ENCODE measurements at regions not wholly inside any gene's neighbourhood (a gene's known extent, or its start where the extent isn't known, plus 50 kb on each side); places are given as distances from the start of the nearest gene placed in this dataset.

DNA sequence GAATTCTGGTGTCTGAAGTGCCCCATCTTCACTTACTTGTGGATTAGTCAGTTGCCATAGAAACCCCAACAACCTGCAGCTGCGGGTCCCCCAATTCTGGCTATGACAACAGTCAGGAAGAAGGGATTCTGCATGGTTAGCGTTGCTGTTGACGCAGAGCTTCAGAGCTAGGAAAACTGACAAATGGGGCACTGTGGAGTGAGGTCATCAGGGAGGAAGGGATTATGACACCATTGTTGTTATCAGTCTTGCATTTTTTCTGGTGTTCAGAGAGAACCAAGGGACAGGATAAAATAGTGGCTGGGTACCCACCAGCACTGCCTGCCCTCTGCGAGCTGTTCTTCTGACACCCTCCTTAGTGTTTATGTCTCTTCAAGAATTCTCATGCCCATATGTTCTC lies 367.7 kb upstream of the ARRDC4 start:
- DNase-seq: no peak

DNA sequence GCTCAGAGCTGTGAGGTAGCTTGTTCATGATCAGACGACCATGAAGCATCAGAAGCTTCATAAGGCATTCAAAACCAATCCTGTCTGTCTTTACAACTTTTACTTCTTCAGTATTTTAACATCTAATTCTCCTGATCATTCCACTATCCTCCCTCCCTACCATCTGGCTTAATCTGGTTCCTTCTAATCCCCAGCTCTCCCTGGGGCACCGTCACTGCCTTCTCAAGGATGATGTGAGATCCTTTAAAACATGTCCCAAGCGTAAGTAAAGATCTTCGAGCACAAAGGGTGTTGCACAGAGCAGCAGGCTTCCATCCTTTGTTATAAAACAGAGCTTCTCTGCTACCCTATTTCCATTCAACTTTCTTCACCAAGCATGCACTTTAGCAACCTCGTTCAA lies 362.7 kb upstream of the ARRDC4 start:
- DNase-seq: no peak

DNA sequence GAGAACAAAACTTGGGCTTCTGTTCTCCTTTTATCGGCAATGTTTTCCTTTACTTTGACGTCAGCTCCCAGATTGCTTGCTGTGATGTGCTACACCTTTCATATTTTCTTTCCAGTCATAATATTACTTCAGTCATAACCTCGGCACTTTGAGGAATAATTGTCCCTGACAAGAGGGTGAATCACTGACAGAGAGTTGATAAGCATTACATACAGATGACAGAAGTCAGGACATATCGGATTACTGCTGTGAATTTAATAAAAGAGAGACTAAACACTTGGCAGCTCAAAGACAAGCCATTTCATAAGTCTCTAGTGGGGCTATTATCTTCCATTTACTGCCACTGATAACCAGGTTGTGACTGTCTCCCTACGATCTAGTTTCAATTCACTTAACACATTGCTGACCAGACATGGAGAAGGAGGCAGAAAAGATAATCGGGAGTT lies 362.1 kb upstream of the ARRDC4 start:
- no peak for DNase-seq

DNA sequence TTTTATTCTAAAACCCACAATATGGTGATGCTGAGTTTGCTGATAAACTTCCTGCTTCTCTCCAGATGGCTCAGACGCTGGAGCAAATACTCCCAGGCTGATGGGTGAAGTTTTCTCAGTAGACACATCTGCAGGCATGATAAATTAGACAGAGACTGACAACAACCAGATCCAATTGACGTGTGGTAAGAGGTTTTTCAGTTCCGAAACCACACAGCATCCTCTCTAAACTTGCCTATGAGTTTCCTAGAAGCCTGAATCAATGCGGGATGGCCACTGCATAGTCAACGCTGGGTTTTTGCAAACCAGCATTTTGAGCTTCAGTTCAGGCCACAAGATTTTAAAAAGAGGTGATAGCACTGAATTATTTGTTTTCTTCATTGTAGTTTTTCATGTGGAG lies 360.3 kb upstream of the ARRDC4 start:
- DNase-seq: no peak

DNA sequence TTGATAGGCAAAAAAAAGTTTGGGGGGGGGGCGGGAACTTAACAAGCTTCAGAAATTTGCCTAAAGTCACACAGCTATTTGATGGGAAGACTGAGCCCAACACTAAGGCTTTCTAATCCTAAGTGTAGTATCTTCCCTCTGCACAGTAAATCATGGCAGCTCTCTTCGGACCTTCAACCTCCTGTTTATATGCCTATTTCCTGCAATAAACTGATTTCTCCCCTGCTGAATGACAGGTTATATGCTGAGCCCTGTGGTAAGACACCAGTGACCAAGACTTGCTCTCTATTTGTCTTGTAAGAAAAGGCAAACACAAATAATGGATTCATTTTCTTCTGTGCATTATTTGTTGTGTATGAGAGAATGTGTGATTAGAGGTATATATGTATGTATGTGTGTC lies 355.8 kb upstream of the ARRDC4 start:
- DNase-seq: no peak

DNA sequence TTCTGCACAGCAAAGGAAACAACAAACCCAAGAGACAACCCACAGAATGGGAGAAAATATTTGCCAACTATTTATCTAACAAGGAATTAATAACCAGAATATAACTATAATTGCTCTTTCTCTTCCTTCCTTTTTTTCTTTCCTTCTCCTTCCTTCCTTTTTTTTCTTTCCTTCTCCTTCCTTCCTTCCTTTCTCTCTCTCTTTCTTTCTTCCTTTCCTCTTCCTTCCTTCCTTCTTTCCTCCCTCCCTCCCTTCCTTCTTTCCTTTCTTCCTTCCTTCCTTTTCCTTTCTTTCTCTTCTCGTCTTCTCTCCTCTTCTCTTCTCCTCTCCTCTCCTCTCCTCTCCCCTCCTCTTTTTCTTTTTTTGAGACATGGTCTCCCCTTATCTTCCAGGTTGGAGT lies 345.4 kb upstream of the ARRDC4 start:
- no peak for DNase-seq

DNA sequence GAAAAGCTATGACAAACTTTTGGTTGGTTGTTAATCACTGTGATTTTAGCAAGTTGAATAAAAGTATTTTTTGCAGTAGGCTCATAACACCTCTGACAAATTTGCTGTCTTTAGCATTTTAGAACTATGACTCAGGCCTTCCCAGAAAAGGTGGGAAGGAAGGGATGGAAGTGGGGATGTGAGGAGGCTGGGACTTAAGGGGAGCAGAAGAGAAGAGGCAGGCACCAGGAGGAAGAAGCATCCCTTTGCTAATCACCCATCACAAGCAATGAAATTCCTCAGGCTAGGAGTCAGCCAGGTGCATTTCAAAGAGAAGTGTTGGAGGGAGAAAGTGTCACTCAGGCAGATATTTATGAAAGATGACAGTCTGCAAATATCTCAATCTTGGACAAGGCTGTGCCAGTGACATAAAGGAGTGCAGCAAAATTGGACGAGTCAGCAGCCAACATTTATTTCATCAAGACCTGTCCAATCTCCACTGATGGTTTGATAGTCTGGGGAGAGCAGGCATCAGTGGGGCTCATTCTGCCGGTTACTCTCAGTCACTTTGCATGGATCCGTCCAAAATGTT lies 337.3 kb upstream of the ARRDC4 start:
- peak in 13 of 56 donors; percentile 4 to 46 (median 17) for DNase-seq

DNA sequence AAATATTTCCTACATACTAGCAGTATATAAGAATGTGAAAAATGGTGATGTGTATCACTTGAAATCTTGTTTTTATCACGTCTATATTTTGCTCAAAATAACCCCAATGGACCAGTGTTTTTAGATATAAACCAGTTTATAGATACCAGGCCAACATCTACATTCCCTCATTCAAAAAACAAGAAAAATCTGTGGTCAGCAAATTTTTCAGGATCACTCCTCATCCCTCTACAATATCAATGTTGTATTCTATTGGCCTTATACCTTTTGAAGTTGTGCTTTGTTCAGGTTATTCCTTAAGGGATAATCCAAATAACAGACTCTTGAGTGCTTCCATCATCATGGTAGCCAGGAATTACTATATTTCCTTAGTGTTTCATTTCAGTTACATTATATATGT lies 332.9 kb upstream of the ARRDC4 start:
- DNase-seq: no peak

DNA sequence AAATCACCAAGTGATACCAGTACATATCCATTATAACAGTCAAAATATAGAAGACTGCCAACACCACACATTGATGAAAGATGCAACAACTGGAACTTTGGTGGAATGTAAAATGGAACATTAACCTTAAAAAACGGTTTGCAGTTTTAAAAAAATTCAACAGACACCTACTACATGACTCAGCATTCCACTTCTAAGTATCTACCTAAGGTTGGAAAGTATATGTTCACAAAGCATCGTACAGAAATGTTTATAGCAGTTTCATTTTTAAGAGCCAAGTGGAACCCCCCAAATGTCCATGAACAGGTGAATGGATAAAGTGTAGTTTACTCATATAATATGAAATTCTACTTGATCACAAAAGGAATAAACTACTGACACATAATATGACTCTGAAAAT lies 314.7 kb upstream of the ARRDC4 start:
- DNase-seq: no peak

DNA sequence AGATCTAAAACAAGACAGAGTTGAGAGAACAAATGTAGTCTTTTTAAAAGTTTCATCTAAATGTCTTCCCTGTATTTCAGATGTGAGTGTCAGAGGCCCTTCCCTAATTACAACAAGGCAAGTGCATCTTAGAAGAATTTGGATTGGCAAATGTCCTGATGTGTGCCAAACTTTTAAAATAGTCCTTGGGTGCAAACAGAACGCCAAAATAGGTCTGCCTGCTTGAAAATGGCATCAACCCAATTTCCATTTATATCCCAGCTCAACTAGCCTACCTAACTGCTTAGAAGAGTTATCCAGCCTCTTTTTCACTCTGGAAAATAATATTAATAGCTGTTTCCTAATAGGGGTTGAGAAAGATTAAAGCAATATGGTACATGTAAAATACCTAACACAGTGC lies 311.8 kb upstream of the ARRDC4 start:
- no peak for DNase-seq

DNA sequence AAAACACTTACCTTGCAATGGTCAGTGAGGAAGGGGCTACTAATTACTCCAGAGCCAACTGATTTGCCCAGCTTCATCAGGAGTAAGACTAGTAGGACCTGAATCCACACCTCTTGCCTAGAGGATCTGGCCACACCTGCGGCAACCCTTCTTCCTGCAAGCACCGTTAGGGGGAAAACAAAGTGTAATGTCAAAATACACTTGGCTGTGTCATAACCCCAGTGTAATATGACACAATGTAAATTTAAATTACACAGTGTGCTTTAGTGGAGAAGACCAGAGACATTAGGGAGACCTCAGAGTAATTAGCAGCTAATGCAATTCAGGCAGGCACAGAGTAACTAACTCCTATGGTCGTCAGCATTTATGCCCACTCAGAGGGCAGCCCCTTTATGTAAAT lies 308.5 kb upstream of the ARRDC4 start:
- no peak for DNase-seq

DNA sequence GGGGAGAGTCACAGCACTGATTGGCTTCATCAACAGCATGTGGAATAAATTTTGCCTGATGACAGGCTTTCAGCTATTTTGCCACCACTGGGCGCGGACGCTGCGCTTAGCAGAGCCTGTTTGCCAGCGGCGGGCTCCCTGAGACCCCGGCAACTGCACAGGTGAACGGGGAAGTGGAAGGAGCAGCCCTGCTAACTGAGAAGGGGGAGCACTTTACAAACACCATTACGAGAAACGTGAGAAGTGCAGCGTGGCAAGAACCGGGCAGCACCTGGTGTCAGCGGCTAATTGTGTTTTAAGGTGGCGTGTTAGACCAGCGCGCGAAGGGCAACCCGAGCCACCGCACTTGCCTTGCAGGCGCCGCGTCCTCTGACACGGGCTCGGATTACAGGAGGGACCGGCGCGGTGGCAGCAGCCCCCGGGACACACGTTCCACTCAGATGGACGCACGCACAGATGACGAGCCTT lies 307.8 kb upstream of the ARRDC4 start:
- no peak for DNase-seq

DNA sequence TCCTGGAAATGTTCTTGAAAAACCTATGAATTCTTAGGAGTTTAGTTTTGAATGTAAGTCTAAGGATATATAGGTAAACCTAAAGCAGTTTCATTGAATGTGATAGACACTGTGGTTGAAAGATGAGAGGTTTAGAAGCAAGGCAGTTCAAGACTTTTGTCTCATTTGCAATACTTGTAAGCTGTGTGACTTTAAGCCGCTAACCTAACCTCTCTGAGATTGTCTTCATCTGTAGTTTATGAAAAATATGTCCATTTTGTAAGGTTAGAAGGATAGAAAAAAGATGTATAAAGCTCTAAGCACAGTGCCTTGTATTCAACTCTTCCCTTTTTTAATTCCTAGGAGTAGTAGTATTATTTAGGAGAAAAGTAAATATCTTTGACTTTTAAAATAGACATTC lies 306.6 kb upstream of the ARRDC4 start:
- DNase-seq: no peak

DNA sequence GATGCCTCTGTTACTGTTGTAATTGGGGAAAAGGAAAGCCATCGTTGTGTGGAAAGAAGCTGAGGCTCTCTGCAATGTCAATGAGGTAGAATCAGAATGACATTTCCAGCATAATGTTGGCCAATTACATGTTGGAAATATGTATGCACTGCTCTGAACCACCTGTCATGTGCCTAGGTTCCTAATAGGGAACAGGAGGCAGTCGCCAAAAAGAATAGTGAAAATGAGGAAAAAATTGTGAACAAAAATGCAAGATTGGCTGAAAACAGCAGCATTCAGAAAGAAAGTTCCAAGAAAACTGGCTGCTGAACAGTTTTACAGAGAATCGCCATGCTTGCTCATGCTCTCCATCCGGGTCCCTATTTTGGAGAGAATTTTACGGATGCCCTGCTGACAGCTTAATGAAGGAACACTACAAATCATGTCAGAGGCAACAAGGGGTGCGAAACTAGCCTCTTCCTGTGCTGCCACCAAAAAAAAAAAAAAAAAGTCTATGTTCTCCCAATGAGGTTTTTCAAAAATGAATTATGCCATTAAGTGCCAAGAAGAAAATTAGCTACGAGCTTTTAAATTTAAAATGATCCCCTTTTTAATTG lies 305.9 kb upstream of the ARRDC4 start:
- DNase-seq: no peak

DNA sequence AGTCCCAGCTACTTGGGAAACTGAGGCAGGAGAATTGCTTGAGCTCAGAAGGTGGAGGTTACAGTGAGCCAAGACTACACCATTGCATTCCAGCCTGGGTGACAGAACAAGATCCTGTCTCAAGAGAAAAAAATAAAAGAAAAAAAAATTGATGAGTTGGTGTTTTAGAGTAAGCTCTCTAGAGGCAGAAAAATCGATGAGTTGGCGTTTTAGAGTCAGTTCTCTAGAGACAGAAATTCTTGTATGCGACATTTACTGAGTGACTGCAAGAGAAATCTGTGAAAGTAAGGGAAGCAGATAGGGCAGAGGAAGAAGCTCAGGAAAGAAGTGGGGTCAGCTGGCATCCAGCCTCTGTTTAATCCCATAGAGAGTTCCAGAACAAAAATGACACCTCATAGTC lies 298.7 kb upstream of the ARRDC4 start:
- DNase-seq: no peak

DNA sequence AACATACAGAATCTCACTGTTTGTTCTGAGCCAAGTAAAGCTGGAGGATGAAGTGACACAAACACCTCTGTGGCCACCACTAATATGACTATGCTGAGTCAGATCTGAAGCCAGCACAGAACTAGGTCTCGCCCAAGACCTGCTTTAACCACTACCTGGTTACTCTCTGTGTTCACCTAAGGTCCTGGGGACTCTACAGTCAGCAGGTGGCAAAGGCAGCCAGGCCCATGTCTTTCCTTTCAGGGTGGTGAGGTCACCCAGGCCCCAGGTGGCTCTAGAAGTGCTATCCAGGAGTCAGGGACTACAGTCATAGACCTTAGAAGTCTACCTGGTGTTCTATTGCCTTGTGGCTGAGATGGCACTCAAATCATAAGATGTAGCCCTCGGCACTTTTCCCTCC lies 287.9 kb upstream of the ARRDC4 start:
- DNase-seq: no peak

DNA sequence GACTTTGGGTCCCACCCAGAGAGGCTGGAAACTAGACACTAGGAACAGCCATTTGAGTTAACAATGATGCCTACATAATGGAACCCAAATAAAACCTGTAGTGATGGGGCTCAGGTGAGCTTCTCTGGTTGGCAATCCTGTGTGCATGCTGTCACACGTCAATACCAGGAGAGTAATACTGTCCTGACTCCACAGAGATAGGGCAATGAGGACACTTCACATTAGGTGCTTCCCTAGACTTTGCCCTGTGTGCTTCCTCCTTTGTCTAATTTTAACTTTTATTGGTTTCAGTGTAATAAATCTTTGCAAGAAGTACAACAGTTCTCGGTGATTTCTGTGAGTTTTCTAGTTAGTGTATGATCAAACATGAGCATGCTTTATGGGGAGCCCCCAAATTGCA lies 281.8 kb upstream of the ARRDC4 start:
- no peak for DNase-seq

DNA sequence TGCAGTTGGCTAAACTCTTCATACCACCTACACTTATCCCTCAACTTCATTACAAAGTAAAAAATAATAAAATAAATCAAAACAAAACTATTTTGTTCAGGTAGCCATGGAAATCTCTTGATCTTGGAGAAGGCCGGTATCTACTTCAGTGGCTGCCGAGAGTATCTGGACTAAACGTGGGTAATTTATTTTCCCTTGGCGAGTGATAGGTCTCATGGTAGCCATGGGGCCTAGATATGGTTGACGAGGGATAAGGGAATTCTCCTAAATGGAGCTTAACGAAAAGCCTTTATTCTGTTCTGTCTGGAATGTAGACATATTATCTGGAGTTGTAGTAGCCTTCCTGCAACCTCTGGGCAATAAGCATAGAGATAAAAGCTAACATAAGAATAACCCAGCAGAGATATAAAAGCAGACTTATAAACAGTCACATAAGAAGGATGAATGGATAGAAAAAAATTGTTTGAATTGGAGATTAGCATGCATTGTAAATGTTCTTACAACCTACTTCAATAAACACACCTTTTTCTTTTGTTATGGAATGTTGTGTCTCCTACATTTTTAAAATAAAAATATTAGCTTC lies 281.3 kb upstream of the ARRDC4 start:
- DNase-seq: no peak

DNA sequence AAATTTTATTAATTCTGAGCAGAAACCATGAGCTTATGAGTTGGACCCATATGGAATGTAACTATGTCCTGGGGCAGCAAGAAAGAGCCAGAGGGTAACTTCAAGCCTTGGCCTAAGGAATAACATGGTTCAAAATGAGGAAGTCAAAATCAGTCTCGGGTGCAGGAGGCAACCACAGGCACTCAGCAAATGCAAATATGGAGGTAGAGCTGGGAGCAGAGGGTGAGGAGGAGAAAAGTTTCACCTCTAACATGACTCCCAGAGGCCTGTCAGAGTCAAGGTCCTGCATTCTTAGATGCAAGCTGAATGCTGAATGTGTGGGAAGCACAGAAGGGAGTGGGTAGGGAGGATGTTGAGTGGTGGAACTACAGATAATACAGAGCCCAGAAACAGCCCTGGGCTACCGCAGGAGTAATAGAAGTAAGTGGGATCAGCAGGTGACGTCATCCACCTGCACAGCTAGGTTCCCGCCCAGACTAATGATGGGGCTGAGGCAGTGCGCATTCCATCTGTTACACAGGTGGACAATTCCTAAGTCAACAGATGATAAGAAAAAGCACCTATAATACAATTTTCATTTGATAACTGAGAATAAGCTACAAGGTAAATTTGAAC lies 279.8 kb upstream of the ARRDC4 start:
- no peak for DNase-seq

DNA sequence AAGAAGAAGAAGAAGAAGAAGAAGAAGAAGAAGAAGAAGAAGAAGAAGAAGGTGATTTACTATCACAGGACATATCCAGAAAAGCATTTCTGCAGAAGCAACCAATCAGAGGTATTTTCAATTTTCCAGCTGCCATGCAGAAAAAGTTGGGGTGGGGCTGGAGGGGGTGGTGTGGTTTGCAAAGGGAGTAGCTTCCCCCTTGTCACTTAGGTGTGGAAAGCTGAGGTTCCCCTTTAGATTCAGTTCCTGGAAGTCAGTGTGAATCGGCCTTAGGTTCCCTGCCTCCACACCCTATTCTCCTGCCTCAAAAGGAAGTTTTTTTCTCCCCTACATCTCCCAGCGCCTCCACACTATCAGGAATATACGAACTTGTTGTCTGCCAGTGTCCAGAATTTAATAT lies 276.7 kb upstream of the ARRDC4 start:
- no peak for DNase-seq

DNA sequence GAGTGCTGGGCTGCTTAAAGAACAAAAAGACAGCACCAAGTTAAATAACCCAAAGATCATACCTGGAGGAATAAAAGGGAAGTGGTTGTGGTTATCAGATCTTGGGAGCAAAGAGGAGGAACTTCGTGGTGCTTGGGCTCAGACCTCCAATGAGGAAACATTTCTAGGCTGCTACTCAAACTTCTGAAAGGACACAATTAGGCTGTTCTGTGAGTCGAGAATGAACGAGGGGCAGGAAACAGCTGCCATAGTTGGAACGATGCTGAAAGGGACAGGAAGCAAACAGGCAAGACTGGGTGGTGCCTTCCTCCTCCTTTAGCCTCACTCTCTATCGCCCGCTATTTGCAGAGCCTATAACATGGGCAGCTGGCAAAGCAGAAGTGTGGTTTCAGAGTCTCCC lies 276.3 kb upstream of the ARRDC4 start:
- DNase-seq: no peak

DNA sequence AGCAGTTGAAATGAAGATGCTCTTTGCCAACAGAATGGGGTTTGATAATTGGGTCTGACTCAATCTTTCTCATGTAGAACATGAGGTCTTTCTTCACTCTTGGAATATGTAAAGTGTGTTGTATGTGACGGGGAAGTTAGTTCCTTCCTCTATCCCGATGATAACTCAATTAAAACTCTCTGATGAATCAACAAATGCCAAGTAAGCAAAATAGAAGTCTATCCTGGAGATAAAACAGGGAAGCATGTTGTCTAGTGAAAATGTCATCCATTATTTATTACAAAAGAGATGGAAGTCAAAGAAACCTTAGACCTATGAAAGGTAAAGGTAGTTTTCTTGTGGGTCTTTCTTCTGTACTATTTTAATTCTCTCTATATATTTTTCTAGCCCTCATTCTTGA lies 274.2 kb upstream of the ARRDC4 start:
- DNase-seq: no peak

DNA sequence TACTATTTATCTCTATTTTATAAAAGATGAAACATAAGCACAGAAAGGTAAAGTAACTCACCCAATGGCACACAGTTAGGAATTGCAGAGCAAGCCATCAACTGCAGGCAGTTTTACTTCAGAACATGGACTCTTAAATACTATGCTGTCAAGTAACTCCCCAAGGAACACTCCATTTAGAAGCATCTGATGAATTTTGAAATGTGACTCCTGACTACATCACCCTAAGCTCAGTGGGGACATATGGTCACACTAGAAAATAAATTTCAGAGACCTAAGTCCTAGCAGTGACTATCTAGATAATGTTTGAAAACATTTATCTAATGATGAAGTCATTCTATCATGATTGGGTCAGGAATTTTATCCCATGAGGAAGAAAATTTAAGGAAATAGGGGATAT lies 272.8 kb upstream of the ARRDC4 start:
- DNase-seq: no peak

Data from nucleus accumbens (tissue), 56 donors.